Vagina (tissue), 2 donors: ENCODE measurements at regions not wholly inside any gene's neighbourhood (a gene's known extent, or its start where the extent isn't known, plus 50 kb on each side); places are given as distances from the start of the nearest gene placed in this dataset.

Experiments used
- DNase-seq, 2 donors: peaks; one replicate each; pipeline ENCODE4 v3.0.0-alpha.2; 2017; ENCODE audit errors: extremely low spot score in 2 of 2
- H3K27ac ChIP-seq: fragments of 200-600 bp; sonication (generic); one replicate; pipeline ENCODE4 v1.5.1; 2019
- H3K27me3 ChIP-seq: fragments of 200-600 bp; sonication (generic); one replicate; pipeline ENCODE4 v1.5.1; 2019
- H3K36me3 ChIP-seq, 2 donors: fragments of 200-600 bp; sonication (generic); one replicate each; pipeline ENCODE4 v1.5.1; 2017 to 2019
- H3K4me1 ChIP-seq: fragments of 200-600 bp; sonication (generic); one replicate; pipeline ENCODE4 v1.5.1; 2019
- H3K4me3 ChIP-seq, 2 donors: fragments of 200-600 bp; sonication (generic); 1 replicate in 1 of 2; 2 replicates in 1 of 2; pipeline ENCODE4 v1.5.1; 2016 to 2019
- H3K9me3 ChIP-seq: fragments of 200-600 bp; sonication (generic); one replicate; pipeline ENCODE4 v1.5.1; 2019
- CTCF ChIP-seq, 3 experiments: fragments of 450-650 bp in 2 of 3; fragments of 200-600 bp in 1 of 3; sonication (generic) in 1 of 3; IDR thresholded peaks; one replicate each; pipeline ENCODE4 v1.5.1; 2017 to 2019; ENCODE audit warnings: antibody characterized with exemption in 3 of 3, mild to moderate bottlenecking in 2 of 3, moderate library complexity in 2 of 3
- POLR2A ChIP-seq, 2 donors: fragments of 450-650 bp; IDR thresholded peaks; one replicate each; pipeline ENCODE4 v1.6.1; 2017; ENCODE audit warnings: antibody characterized with exemption in 2 of 2, mild to moderate bottlenecking in 2 of 2, moderate library complexity in 2 of 2
- POLR2AphosphoS5 ChIP-seq, 2 donors: sonication (generic); formaldehyde crosslinking; IDR thresholded peaks; one replicate each; pipeline ENCODE4 v1.9.0; 2017; ENCODE audit warnings: antibody characterized with exemption in 2 of 2, mild to moderate bottlenecking in 2 of 2, low read depth in 1 of 2; ENCODE audit not compliant: insufficient read depth in 1 of 2
- intact Hi-C: fragments of 100-400 bp; cut with DNase I; formaldehyde crosslinking; loops from one replicate; pipeline ENCODE4 v1.15.1; 2023

DNA sequence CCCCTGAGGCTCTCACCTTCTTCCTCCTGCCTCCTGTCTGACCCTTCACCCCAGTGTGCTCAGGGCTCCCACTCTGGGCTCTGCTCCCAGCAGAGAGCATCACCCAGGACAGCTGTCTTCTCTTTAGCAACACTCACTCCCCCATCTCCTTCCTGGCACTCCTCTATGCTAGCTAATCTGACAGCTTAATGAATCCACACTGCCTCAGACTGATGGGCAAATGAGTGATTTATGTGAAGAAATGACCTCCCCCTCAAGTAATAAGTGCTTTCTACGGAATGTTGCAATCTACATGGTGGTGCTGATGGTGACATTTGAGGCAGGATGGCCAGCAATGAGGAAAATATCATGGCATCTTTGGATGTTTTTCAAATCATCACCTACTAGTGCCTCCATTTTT lies 83.6 kb downstream of the LSM3 start:
- H3K9me3 ChIP-seq: no peaks in the 10 kb centered on the region
- DNase-seq: no peak
- TF ChIP-seq POLR2A (IDR thresholded peaks at IDR 0.05) (no peak), POLR2AphosphoS5 (IDR thresholded peaks at IDR 0.05; ENCODE audit: insufficient read depth in 1 of 2, low read depth in 1 of 2) (no peak), CTCF (IDR thresholded peaks at IDR 0.05) (no peak)
- no peaks in the 10 kb centered on the region for H3K36me3 ChIP-seq
- H3K4me3 ChIP-seq: no peak overlapping the region
- H3K27ac ChIP-seq: no peak overlapping the region
- intact Hi-C loops: loop anchor here (5.0 kb wide), 1 partner anchor 205 kb away; no protein-coding TSS in a partner anchor
- no peaks in the 10 kb centered on the region for H3K27me3 ChIP-seq
- peaks cover 5% of the 10 kb centered on the region for H3K4me1 ChIP-seq

DNA sequence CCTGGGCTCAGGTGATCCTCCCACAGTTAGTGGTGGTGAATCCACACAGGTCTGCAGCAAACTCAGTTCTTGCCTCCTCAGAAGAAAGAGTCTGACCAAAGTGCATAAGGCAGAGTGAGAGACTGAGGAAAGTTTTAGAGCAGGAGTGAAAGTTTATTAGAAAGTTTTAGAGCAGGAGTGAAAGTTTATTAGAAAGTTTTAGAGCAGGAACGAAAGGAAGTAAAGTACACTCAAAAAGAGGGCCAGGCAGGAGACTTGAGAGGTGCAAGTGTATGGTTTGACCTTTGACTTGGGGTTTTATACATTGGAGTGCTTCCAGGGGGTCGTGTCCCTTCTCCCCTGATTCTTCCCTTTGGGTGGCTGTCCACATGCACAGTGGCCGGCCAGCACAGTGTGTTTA lies 84.2 kb downstream of the LSM3 start:
- DNase-seq: no peak
- Histone ChIP-seq H3K27me3 (no peaks in the 10 kb centered on the region), H3K36me3 (no peaks in the 10 kb centered on the region), H3K27ac (no peak overlapping the region), H3K4me3 (no peak overlapping the region), H3K9me3 (no peaks in the 10 kb centered on the region), H3K4me1 (peaks cover 5% of the 10 kb centered on the region)
- no peak for TF ChIP-seq POLR2A (IDR thresholded peaks at IDR 0.05)
- TF ChIP-seq POLR2AphosphoS5 (IDR thresholded peaks at IDR 0.05; ENCODE audit: insufficient read depth in 1 of 2, low read depth in 1 of 2): no peak
- intact Hi-C loops: loop anchor here (5.0 kb wide), 1 partner anchor 204 kb away; no protein-coding TSS in a partner anchor

GRCh38 chr3:14263317-14264005 lies 84.8 kb downstream of the LSM3 start:
- TF ChIP-seq POLR2AphosphoS5 (IDR thresholded peaks at IDR 0.05; ENCODE audit: insufficient read depth in 1 of 2, low read depth in 1 of 2) (no peak), POLR2A (IDR thresholded peaks at IDR 0.05) (no peak), CTCF (IDR thresholded peaks at IDR 0.05) (no peak)
- Histone ChIP-seq H3K4me3 (no peak overlapping the region), H3K4me1 (peaks cover 5% of the 10 kb centered on the region), H3K27me3 (no peaks in the 10 kb centered on the region), H3K36me3 (no peaks in the 10 kb centered on the region), H3K27ac (no peak overlapping the region), H3K9me3 (no peaks in the 10 kb centered on the region)
- DNase-seq: no peak
- intact Hi-C loops: loop anchor here (5.0 kb wide), 1 partner anchor 204 kb away; no protein-coding TSS in a partner anchor

- intact Hi-C loops: no loop called here
These were observed 86.8 kb downstream of the LSM3 start for GRCh38 chr3:14265246-14265962.

GRCh38 chr3:14266361-14266760 lies 87.7 kb downstream of the LSM3 start:
- Histone ChIP-seq H3K27ac (no peak overlapping the region), H3K9me3 (no peaks in the 10 kb centered on the region), H3K27me3 (no peaks in the 10 kb centered on the region), H3K4me1 (peaks cover 5% of the 10 kb centered on the region), H3K4me3 (no peak overlapping the region), H3K36me3 (no peaks in the 10 kb centered on the region)
- no peak for DNase-seq
- TF ChIP-seq POLR2AphosphoS5 (IDR thresholded peaks at IDR 0.05; ENCODE audit: insufficient read depth in 1 of 2, low read depth in 1 of 2) (peak in 1 of 2 donors; percentile 45), POLR2A (IDR thresholded peaks at IDR 0.05) (no peak)
- intact Hi-C loops: no loop called here

More at GRCh38 chr3:14265246-14265962, 86.8 kb downstream of the LSM3 start:
- Histone ChIP-seq H3K4me1 (peaks cover 5% of the 10 kb centered on the region), H3K36me3 (no peaks in the 10 kb centered on the region), H3K27ac (no peak overlapping the region), H3K27me3 (no peaks in the 10 kb centered on the region), H3K9me3 (no peaks in the 10 kb centered on the region), H3K4me3 (no peak overlapping the region)
- no peak for TF ChIP-seq POLR2AphosphoS5 (IDR thresholded peaks at IDR 0.05; ENCODE audit: insufficient read depth in 1 of 2, low read depth in 1 of 2)
- TF ChIP-seq CTCF (IDR thresholded peaks at IDR 0.05): no peak
- TF ChIP-seq POLR2A (IDR thresholded peaks at IDR 0.05): no peak
- DNase-seq: no peak
